ENCODE measurements at regions not wholly inside any gene's neighbourhood (a gene's known extent, or its start where the extent isn't known, plus 50 kb on each side); places are given as distances from the start of the nearest gene placed in this dataset.

GRCh38 chr4:8737601-8738279 is 133.9 kb downstream of the HMX1 start:
- Histone ChIP-seq H3K27me3 (no peaks in the 10 kb centered on the region), H3K36me3 (no peaks in the 10 kb centered on the region), H3K4me1 (no peaks in the 10 kb centered on the region), H3K9me3 (no peaks in the 10 kb centered on the region), H3K4me3 (replicated peaks in 1 of 3) (no peak overlapping the region), H3K27ac (no peak overlapping the region)
- TF ChIP-seq CTCF (IDR thresholded peaks at IDR 0.05): no peak
- no peak for TF ChIP-seq POLR2A (IDR thresholded peaks at IDR 0.05)
- DNase-seq: no peak
- intact Hi-C loops (cut with DNase I): no loop called here
- WGBS, 2 donors: 84 to 87% methylated on average over 15 to 23 of the region's 23 CpGs

- intact Hi-C loops (cut with DNase I): no loop called here
- Histone ChIP-seq H3K9me3 (no peaks in the 10 kb centered on the region), H3K4me3 (replicated peaks in 1 of 3) (no peak overlapping the region), H3K27ac (no peak overlapping the region), H3K36me3 (no peaks in the 10 kb centered on the region), H3K4me1 (no peaks in the 10 kb centered on the region), H3K27me3 (no peaks in the 10 kb centered on the region)
- WGBS, 2 donors: 86 to 87% methylated on average over 10 to 11 of the region's 11 CpGs
- DNase-seq: no peak
- no peak for TF ChIP-seq POLR2A (IDR thresholded peaks at IDR 0.05)
- TF ChIP-seq CTCF (IDR thresholded peaks at IDR 0.05): no peak
These were observed 134.6 kb downstream of the HMX1 start for GRCh38 chr4:8737075-8737474.

DNA sequence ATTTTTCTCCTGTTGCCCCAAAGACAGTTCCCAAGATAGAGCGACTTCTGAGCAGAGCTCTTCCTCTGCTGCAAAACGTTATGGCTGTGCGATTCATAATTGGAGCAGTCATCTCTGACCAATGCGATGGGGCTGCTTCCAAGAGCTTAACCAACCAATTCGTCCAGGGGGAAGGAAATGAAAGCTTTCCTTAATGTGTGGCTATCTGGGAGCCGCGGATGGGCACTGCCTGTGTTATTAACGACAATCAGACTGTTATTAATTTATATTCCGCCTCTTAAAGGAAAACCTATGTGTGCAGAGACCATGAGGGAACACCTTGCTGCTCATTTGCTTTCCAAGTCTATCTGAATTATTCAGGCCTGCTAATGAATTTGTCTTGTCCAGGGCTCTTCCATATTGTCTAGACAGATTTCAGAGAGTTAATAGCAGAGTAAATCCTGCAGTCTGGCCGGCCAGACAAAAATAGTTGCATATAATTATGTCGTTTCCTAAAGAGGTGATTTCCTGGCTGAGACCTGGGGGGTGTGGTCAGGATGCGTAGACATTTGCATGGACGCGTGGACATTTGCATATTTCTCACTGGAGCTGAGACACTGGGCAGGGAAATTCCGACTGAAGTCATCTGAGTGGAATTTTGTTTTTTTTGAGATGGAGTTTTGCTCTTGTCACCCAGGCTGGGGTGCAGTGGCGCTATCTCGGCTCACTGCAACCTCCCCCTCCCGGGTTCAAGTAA is 135.4 kb downstream of the HMX1 start:
- H3K36me3 ChIP-seq: no peaks in the 10 kb centered on the region
- TF ChIP-seq CTCF (IDR thresholded peaks at IDR 0.05) (no peak), POLR2A (IDR thresholded peaks at IDR 0.05) (no peak)
- H3K4me3 ChIP-seq (replicated peaks in 1 of 3): no peak overlapping the region
- intact Hi-C loops (cut with DNase I): no loop called here
- H3K27me3 ChIP-seq: no peaks in the 10 kb centered on the region
- H3K27ac ChIP-seq: no peak overlapping the region
- no peak for DNase-seq
- no peaks in the 10 kb centered on the region for H3K9me3 ChIP-seq
- no peaks in the 10 kb centered on the region for H3K4me1 ChIP-seq
- WGBS, 2 donors: 69 to 71% methylated on average over 18 of the region's 18 CpGs

DNA sequence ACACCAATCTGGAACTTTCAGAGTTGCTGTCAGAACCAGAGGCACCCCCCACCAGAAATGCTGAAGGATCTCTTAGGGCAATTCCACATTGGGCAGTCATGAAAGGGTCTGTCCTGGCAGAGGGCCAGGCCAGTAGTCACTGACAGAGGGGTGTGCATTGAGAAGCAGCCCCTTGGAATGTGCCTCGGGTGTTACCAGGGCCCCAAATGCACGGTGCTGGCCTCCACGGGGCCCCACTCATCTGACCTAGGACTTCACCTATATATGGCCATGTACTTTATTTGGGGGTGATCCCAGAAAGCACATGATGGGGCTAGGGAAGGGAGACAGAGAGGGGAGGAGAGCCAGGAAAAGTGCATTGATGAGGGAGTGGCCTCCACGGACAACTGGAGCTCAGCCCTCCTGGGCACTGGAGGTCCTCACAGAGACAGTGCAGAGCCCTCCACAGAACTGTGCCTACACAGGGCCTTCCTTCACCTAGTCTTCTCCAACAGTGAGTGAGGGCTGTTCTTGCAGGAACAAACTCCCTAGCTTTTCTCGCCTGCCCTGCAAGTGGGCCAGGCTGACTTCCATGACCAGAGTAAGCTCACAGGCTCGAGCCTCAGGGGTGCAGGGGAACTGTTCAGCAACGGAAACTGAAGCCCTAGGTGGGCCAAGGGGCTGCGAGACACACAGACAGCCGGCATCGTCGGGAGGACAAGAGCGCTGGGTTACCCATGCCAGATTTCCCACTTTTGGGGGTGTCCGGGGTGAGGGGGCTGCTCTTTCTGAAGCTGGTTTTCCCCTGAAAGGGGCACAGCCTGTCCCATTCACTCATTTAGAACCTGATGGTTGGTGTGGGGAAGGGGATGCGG is 136.2 kb downstream of the HMX1 start:
- intact Hi-C loops (cut with DNase I): no loop called here
- WGBS, 2 donors: 77 to 79% methylated on average over 8 to 14 of the region's 14 CpGs
- no peaks in the 10 kb centered on the region for H3K36me3 ChIP-seq

More for the DNA sequence above, 136.2 kb downstream of the HMX1 start:
- Histone ChIP-seq H3K9me3 (no peaks in the 10 kb centered on the region), H3K4me1 (no peaks in the 10 kb centered on the region), H3K4me3 (replicated peaks in 1 of 3) (no peak overlapping the region), H3K27me3 (no peaks in the 10 kb centered on the region), H3K27ac (no peak overlapping the region)
- TF ChIP-seq CTCF (IDR thresholded peaks at IDR 0.05): no peak
- DNase-seq: no peak

Data from thyroid gland (tissue), 4 donors.